Right lobe of liver (tissue), 6 donors: ENCODE measurements at regions not wholly inside any gene's neighbourhood (a gene's known extent, or its start where the extent isn't known, plus 50 kb on each side); places are given as distances from the start of the nearest gene placed in this dataset.

Source experiments
- ATAC-seq, 4 donors: fragments of 200-7000 bp; cut with Tn5 transposase; one replicate each; pipeline ENCODE4 v1.9.1; 2020; ENCODE audit warnings: mild to moderate bottlenecking in 4 of 4, moderate library complexity in 4 of 4
- DNase-seq, 3 donors: peaks; one replicate each; pipeline ENCODE4 v3.0.0-alpha.2; 2020
- H3K27ac ChIP-seq, 3 donors: fragments of 200-600 bp; one replicate each; pipeline ENCODE4 v1.8.0; 2022
- H3K27me3 ChIP-seq, 2 donors: fragments of 200-600 bp; one replicate each; pipeline ENCODE4 v1.8.0; 2022
- H3K36me3 ChIP-seq, 4 donors: fragments of 200-600 bp; sonication (generic) in 1 of 4; one replicate each; pipeline versions ENCODE4 v1.5.1 to v1.8.0; 2017 to 2022; ENCODE audit warnings: control low read depth in 1 of 4
- H3K4me1 ChIP-seq, 4 donors: fragments of 200-600 bp; sonication (generic) in 1 of 4; one replicate each; pipeline versions ENCODE4 v1.5.1 to v1.8.0; 2017 to 2022; ENCODE audit warnings: control low read depth in 1 of 4
- H3K4me3 ChIP-seq, 3 donors: fragments of 200-600 bp; one replicate each; pipeline ENCODE4 v1.8.0; 2022
- H3K9me3 ChIP-seq, 4 donors: fragments of 200-600 bp; sonication (generic) in 1 of 4; one replicate each; pipeline versions ENCODE4 v1.5.1 to v1.8.0; 2017 to 2022; ENCODE audit warnings: control low read depth in 1 of 4
- POLR2A ChIP-seq: fragments of 450-650 bp; IDR thresholded peaks from one replicate; pipeline ENCODE4 v1.6.1; 2017; ENCODE audit warnings: antibody characterized with exemption, mild to moderate bottlenecking
- WGBS: methylation state at CpG from one replicate; pipeline ENCODE4 v1.1.6; 2018; ENCODE audit warnings: low coverage, low lambda C conversion rate; ENCODE audit not compliant: insufficient coverage; ENCODE audit errors: missing lambda C conversion rate; 5-methylcytosine and 5-hydroxymethylcytosine counted together
- intact Hi-C, 2 donors: fragments of 100-400 bp; cut with DNase I; formaldehyde crosslinking; loops; one replicate each; pipeline versions ENCODE4 v1.11.2 to v1.14.1; 2022
- TF ChIP-seq, protein P1 (sequence below), 4 donors: fragments of 200-600 bp in 3 of 4; fragments of 450-650 bp in 1 of 4; IDR thresholded peaks; one replicate each; pipeline versions ENCODE4 v1.5.1 to v1.8.0; 2016 to 2022; ENCODE audit warnings: antibody characterized with exemption in 4 of 4, mild to moderate bottlenecking in 2 of 4
- donor health status: DM: no; HTN: yes; CAD: no.
- donor health status: DM: no; HTN: no; CAD: no.
- donor health status: DM: no; HTN: no; CAD: no.
- donor health status: DM: no; HTN: yes; CAD: no.
- donor health status: DM: no; HTN: yes; CAD: no.

GRCh38 chr1:222004784-222005183, 262.9 kb upstream of the DUSP10 start:
- no peak for TF ChIP-seq POLR2A
- TF ChIP-seq, protein P1, sequence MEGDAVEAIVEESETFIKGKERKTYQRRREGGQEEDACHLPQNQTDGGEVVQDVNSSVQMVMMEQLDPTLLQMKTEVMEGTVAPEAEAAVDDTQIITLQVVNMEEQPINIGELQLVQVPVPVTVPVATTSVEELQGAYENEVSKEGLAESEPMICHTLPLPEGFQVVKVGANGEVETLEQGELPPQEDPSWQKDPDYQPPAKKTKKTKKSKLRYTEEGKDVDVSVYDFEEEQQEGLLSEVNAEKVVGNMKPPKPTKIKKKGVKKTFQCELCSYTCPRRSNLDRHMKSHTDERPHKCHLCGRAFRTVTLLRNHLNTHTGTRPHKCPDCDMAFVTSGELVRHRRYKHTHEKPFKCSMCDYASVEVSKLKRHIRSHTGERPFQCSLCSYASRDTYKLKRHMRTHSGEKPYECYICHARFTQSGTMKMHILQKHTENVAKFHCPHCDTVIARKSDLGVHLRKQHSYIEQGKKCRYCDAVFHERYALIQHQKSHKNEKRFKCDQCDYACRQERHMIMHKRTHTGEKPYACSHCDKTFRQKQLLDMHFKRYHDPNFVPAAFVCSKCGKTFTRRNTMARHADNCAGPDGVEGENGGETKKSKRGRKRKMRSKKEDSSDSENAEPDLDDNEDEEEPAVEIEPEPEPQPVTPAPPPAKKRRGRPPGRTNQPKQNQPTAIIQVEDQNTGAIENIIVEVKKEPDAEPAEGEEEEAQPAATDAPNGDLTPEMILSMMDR (IDR thresholded peaks at IDR 0.05) = no peak
- peaks cover 0 to 16% (median 5%) of the 10 kb centered on the region in 4 donors for H3K4me1 ChIP-seq
- no peak for DNase-seq
- no peak for ATAC-seq
- no peak overlapping the region for H3K4me3 ChIP-seq
- no peak overlapping the region for H3K27ac ChIP-seq
- H3K36me3 ChIP-seq = no peaks in the 10 kb centered on the region
- WGBS = 89% methylated on average over 2 of the region's 2 CpGs
- H3K9me3 ChIP-seq = no peaks in the 10 kb centered on the region
- intact Hi-C loops = no loop called here
- H3K27me3 ChIP-seq = no peaks in the 10 kb centered on the region

DNA sequence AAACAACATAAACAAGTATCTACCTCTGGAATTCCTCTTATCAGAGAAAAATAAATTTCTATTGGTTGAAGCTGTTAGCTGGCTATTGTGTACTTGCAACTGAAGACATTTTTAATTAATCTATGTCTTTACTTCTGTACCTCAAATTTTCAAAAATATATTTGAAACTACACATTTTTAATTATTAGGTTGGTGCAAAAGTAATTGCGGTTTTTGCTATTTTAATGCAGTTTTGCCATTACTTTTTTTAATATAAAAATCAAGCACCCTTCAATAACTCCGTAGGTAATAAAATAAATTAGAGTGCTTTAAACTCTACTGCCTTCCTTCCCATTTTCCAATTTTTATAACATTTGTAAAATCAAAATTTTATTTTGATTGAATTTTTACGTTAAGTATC, 262.1 kb upstream of the DUSP10 start:
- DNase-seq (no peak), ATAC-seq (no peak)
- TF ChIP-seq, protein P1 (IDR thresholded peaks at IDR 0.05) = no peak
- TF ChIP-seq POLR2A = no peak
- peaks cover 0 to 16% (median 5%) of the 10 kb centered on the region in 4 donors for H3K4me1 ChIP-seq
- intact Hi-C loops = no loop called here
- no peaks in the 10 kb centered on the region for H3K27me3 ChIP-seq
- H3K9me3 ChIP-seq = no peaks in the 10 kb centered on the region
- WGBS = 92% methylated on average over 3 of the region's 3 CpGs
- no peaks in the 10 kb centered on the region for H3K36me3 ChIP-seq
- H3K4me3 ChIP-seq = no peak overlapping the region
- no peak overlapping the region for H3K27ac ChIP-seq

- DNase-seq (no peak), ATAC-seq (no peak)
- TF ChIP-seq POLR2A = no peak
- TF ChIP-seq, protein P1 (IDR thresholded peaks at IDR 0.05) = no peak
- H3K27me3 ChIP-seq = no peaks in the 10 kb centered on the region
- H3K36me3 ChIP-seq = no peaks in the 10 kb centered on the region
- peaks cover 0 to 12% (median 5%) of the 10 kb centered on the region in 4 donors for H3K4me1 ChIP-seq
- H3K9me3 ChIP-seq = no peaks in the 10 kb centered on the region
- intact Hi-C loops = no loop called here
- no peak overlapping the region for H3K4me3 ChIP-seq
- no peak overlapping the region for H3K27ac ChIP-seq
- WGBS = 76% methylated on average over 1 of the region's 1 CpG
Measured at GRCh38 chr1:222002503-222002902, 260.6 kb upstream of the DUSP10 start.

DNA sequence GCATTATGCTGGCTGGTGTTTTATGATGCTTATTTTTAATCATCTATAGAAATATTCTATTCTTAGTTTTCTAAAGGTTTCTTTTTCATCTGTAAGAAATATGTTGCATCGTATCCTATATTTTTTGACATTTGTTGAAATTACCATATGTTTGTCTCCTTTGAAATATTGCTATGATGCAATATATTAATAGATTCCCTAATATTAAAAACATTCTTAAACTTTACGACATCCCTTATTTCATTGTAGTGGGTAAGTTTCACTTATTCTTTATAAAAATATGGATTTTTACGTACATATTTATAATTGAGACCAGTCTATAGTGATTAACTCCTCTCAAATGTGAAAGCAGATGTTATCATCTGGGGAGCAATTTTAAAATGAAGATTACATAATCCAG, 258.2 kb upstream of the DUSP10 start:
- no peaks in the 10 kb centered on the region for H3K4me1 ChIP-seq
- H3K36me3 ChIP-seq = no peaks in the 10 kb centered on the region
- 86% methylated on average over 3 of the region's 3 CpGs for WGBS
- TF ChIP-seq, protein P1 (IDR thresholded peaks at IDR 0.05) = no peak
- no peak for TF ChIP-seq POLR2A
- H3K9me3 ChIP-seq = no peaks in the 10 kb centered on the region
- DNase-seq = no peak
- no peaks in the 10 kb centered on the region for H3K27me3 ChIP-seq
- intact Hi-C loops = no loop called here
- no peak for ATAC-seq
- no peak overlapping the region for H3K4me3 ChIP-seq
- no peak overlapping the region for H3K27ac ChIP-seq

GRCh38 chr1:221998781-221999180, 256.9 kb upstream of the DUSP10 start:
- H3K9me3 ChIP-seq = no peaks in the 10 kb centered on the region
- intact Hi-C loops = no loop called here
- no peaks in the 10 kb centered on the region for H3K27me3 ChIP-seq
- DNase-seq (no peak), ATAC-seq (no peak)
- no peaks in the 10 kb centered on the region for H3K36me3 ChIP-seq
- H3K4me1 ChIP-seq = no peaks in the 10 kb centered on the region
- no peak overlapping the region for H3K4me3 ChIP-seq
- TF ChIP-seq POLR2A = no peak
- TF ChIP-seq, protein P1 (IDR thresholded peaks at IDR 0.05) = no peak
- WGBS = 96% methylated on average over 5 of the region's 6 CpGs
- no peak overlapping the region for H3K27ac ChIP-seq
